GM12878 (cell line): ENCODE measurements at regions not wholly inside any gene's neighbourhood (a gene's known extent, or its start where the extent isn't known, plus 50 kb on each side); places are given as distances from the start of the nearest gene placed in this dataset.

Experiments
- ATAC-seq: fragments of 200-7000 bp; cut with Tn5 transposase; 3 replicates; pipeline ENCODE4 v1.9.1; 2020; ENCODE audit warnings: mild to moderate bottlenecking, moderate library complexity
- BruUV-seq: library from RNA; stranded (reverse); fragments of 400-500 nt; replicated peaks from 2 replicates; lab custom pipeline; 2021; lab: Mats Ljungman, UMichigan
- CTCF ChIA-PET: fragments of 300-600 bp; sonication (Branson Sonifier 250); formaldehyde crosslinking; extraction: SDS; loops from one replicate; lab custom pipeline; 2021; ENCODE audit warnings: inconsistent platforms; lab: Yijun Ruan, JAX
- POLR2A ChIA-PET: fragments of 350-600 bp; formaldehyde crosslinking; extraction: SDS; loops from one replicate; lab custom pipeline; 2021; ENCODE audit warnings: inconsistent platforms; lab: Charles Lee
- RAD21 ChIA-PET: fragments of 300-600 bp; sonication (Branson Sonifier 250); formaldehyde crosslinking; loops from one replicate; lab custom pipeline; 2023; ENCODE audit warnings: antibody characterized with exemption; ENCODE audit not compliant: unreplicated experiment; lab: Charles Lee
- SMC1A ChIA-PET: fragments of 300-600 bp; sonication (Branson Sonifier 250); formaldehyde crosslinking; loops from one replicate; lab custom pipeline; 2023; ENCODE audit not compliant: unreplicated experiment, uncharacterized antibody; lab: Charles Lee
- DNase-seq: peaks from one replicate; pipeline ENCODE4 v3.0.0-alpha.2; 2011; ENCODE audit warnings: low read depth, low spot score
- FAIRE-seq: peaks from 3 replicates; lab custom pipeline; 2011; peaks lifted over from hg19 to GRCh38; lab: Jason Lieb, UNC
- H2AFZ ChIP-seq: 2 replicates; pipeline ENCODE4 v1.6.0; 2011; ENCODE audit warnings: low read depth, low read length, control low read depth; ENCODE audit not compliant: control insufficient read depth
- H3K27ac ChIP-seq: 2 replicates; pipeline ENCODE4 v1.5.1; 2011; ENCODE audit warnings: control low read depth; ENCODE audit not compliant: control insufficient read depth, insufficient read depth
- H3K27me3 ChIP-seq, 2 experiments: replicated peaks in 1 of 2; 2 replicates each; pipeline versions ENCODE4 v1.6.0 to v1.6.1; 2011; ENCODE audit warnings: low read length in 1 of 2; ENCODE audit not compliant: control insufficient read depth in 2 of 2, insufficient read depth in 2 of 2
- H3K36me3 ChIP-seq, 2 experiments: 2 replicates each; pipeline ENCODE4 v1.5.1; 2011; ENCODE audit warnings: low read length in 1 of 2; ENCODE audit not compliant: control insufficient read depth in 2 of 2, insufficient read depth in 2 of 2
- H3K4me1 ChIP-seq: 2 replicates; pipeline ENCODE4 v1.6.1; 2011; ENCODE audit warnings: mild to moderate bottlenecking, low read length, moderate library complexity, mixed read lengths; ENCODE audit not compliant: control insufficient read depth, insufficient read depth
- H3K4me2 ChIP-seq: 2 replicates; pipeline ENCODE4 v1.6.0; 2011; ENCODE audit warnings: control low read depth; ENCODE audit not compliant: control insufficient read depth, insufficient read depth
- H3K4me3 ChIP-seq: fragments of 200-600 bp; sonication (generic); 2 replicates; pipeline ENCODE4 v1.5.1; 2016
- H3K79me2 ChIP-seq: 2 replicates; pipeline ENCODE4 v1.6.0; 2011; ENCODE audit warnings: low read length; ENCODE audit not compliant: control insufficient read depth, insufficient read depth
- H3K9ac ChIP-seq: 2 replicates; pipeline ENCODE4 v1.8.0; 2011; ENCODE audit warnings: low read length, control low read depth, mixed read lengths; ENCODE audit not compliant: control insufficient read depth, insufficient read depth
- H3K9me3 ChIP-seq: replicated peaks from 3 replicates; pipeline ENCODE4 v1.5.1; 2011; ENCODE audit warnings: mild to moderate bottlenecking, low read length; ENCODE audit not compliant: control insufficient read depth, insufficient read depth
- H4K20me1 ChIP-seq: 2 replicates; pipeline ENCODE4 v1.6.0; 2011; ENCODE audit not compliant: control insufficient read depth, insufficient read depth
- CBX5 ChIP-seq: sonication (generic); IDR thresholded peaks from 2 replicates; pipeline ENCODE4 v1.6.1; 2016; ENCODE audit warnings: low read depth, moderate library complexity, mild to moderate bottlenecking, inconsistent platforms
- CUX1 ChIP-seq: IDR thresholded peaks from 2 replicates; pipeline ENCODE4 v1.6.1; 2012; ENCODE audit warnings: improper control_type of control experiment, low read depth, low read length; ENCODE audit not compliant: insufficient replicate concordance
- ESRRA ChIP-seq: IDR thresholded peaks from 2 replicates; pipeline ENCODE4 v1.6.1; 2012; ENCODE audit warnings: mild to moderate bottlenecking, low read length, improper control_type of control experiment
- IKZF1 ChIP-seq: fragments of 450-650 bp; conservative IDR thresholded peaks from 2 replicates; pipeline ENCODE4 v1.6.1; 2017; ENCODE audit warnings: antibody characterized with exemption, mild to moderate bottlenecking
- POLR2AphosphoS2 ChIP-seq: IDR thresholded peaks from 2 replicates; pipeline ENCODE4 v1.6.1; 2011; ENCODE audit warnings: low read depth, mild to moderate bottlenecking, low read length, improper control_type of control experiment, moderate library complexity
- SIX5 ChIP-seq: IDR thresholded peaks from 2 replicates; pipeline ENCODE4 v1.6.1; 2011; ENCODE audit warnings: mild to moderate bottlenecking, low read depth, low read length, moderate library complexity; ENCODE audit not compliant: severe bottlenecking
- STAT3 ChIP-seq: IDR thresholded peaks from 2 replicates; pipeline ENCODE4 v1.6.1; 2011; ENCODE audit warnings: low read depth, low read length, improper control_type of control experiment
- SUZ12 ChIP-seq: fragments of 200-600 bp; sonication (generic); IDR thresholded peaks from one replicate; pipeline ENCODE4 v1.6.1; 2018; ENCODE audit warnings: antibody characterized with exemption, mild to moderate bottlenecking; ENCODE audit not compliant: unreplicated experiment
- WGBS: methylation state at CpG from one replicate; pipeline ENCODE4 v1.1.6; 2016; ENCODE audit warnings: low lambda C conversion rate; ENCODE audit not compliant: insufficient replicate concordance, insufficient coverage; ENCODE audit errors: missing lambda C conversion rate; 5-methylcytosine and 5-hydroxymethylcytosine counted together
- in situ Hi-C: fragments of 300-500 bp; cut with MboI; formaldehyde crosslinking; loops from 9 replicates; pipeline ENCODE4 v1.14.3; 2018; ENCODE audit warnings: mixed read lengths
- intact Hi-C: fragments of 100-400 bp; cut with micrococcal nuclease; formaldehyde crosslinking; loops from one replicate; pipeline ENCODE4 v1.14.2; 2022; ENCODE audit not compliant: unreplicated experiment
- TF ChIP-seq, protein P1 (sequence below): fragments of 450-650 bp; IDR thresholded peaks from 2 replicates; pipeline ENCODE4 v1.6.1; 2017; ENCODE audit warnings: mild to moderate bottlenecking
- TF ChIP-seq, protein P2 (sequence below): IDR thresholded peaks from 2 replicates; pipeline ENCODE4 v1.6.1; 2011; ENCODE audit warnings: borderline replicate concordance, low read depth, mild to moderate bottlenecking, moderate library complexity, low read length; ENCODE audit not compliant: insufficient read depth, poor library complexity, severe bottlenecking
- TF ChIP-seq, protein P3 (sequence below): IDR thresholded peaks from 2 replicates; pipeline ENCODE4 v1.6.1; 2012; ENCODE audit warnings: low read depth, low read length, improper control_type of control experiment

DNA sequence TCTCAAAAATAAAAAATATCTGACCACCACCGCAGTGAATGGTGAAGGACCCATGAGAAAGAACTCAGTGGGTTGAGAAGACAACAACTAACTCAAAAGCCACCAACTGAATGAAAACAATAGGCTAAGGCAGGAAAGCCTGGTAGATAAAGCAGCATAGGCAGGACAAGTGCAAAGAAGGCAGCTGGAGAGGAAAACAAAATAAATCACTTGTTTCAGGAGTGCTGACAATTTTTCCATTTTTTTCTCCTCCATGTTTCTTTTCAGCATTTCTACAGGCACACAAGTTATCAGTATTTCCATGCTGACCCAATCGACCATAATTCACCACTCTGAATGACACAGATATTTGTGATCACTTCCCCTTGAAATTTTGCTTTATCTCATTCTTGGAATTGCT, 597.8 kb downstream of the LIG4 start:
- Histone ChIP-seq H3K9ac (no peak overlapping the region), H3K79me2 (no peaks in the 10 kb centered on the region), H3K4me1 (no peaks in the 10 kb centered on the region), H3K4me3 (no peak overlapping the region), H3K9me3 (no peaks in the 10 kb centered on the region), H3K27me3 (no peaks in the 10 kb centered on the region), H3K4me2 (no peak overlapping the region), H4K20me1 (no peaks in the 10 kb centered on the region), H3K36me3 (no peaks in the 10 kb centered on the region), H3K27ac (no peak overlapping the region), H2AFZ (no peak overlapping the region)
- 0% methylated on average over 2 of the region's 2 CpGs for WGBS
- DNase-seq, result no peak
- intact Hi-C loops, result no loop called here
- POLR2A ChIA-PET, result no interaction called here
- ATAC-seq, result no peak
- RAD21 ChIA-PET, result no interaction called here
- in situ Hi-C loops, result no loop called here
- CTCF ChIA-PET, result no interaction called here
- FAIRE-seq, result no peak
- no TSS peak for BruUV-seq
- SMC1A ChIA-PET, result no interaction called here
- no peak for TF ChIP-seq SIX5
- TF ChIP-seq, protein P1, sequence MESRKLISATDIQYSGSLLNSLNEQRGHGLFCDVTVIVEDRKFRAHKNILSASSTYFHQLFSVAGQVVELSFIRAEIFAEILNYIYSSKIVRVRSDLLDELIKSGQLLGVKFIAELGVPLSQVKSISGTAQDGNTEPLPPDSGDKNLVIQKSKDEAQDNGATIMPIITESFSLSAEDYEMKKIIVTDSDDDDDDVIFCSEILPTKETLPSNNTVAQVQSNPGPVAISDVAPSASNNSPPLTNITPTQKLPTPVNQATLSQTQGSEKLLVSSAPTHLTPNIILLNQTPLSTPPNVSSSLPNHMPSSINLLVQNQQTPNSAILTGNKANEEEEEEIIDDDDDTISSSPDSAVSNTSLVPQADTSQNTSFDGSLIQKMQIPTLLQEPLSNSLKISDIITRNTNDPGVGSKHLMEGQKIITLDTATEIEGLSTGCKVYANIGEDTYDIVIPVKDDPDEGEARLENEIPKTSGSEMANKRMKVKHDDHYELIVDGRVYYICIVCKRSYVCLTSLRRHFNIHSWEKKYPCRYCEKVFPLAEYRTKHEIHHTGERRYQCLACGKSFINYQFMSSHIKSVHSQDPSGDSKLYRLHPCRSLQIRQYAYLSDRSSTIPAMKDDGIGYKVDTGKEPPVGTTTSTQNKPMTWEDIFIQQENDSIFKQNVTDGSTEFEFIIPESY, result no peak
- TF ChIP-seq IKZF1, result no peak
- TF ChIP-seq POLR2AphosphoS2, result no peak
- TF ChIP-seq CBX5, result no peak
- no peak for TF ChIP-seq CUX1
- TF ChIP-seq, protein P2, sequence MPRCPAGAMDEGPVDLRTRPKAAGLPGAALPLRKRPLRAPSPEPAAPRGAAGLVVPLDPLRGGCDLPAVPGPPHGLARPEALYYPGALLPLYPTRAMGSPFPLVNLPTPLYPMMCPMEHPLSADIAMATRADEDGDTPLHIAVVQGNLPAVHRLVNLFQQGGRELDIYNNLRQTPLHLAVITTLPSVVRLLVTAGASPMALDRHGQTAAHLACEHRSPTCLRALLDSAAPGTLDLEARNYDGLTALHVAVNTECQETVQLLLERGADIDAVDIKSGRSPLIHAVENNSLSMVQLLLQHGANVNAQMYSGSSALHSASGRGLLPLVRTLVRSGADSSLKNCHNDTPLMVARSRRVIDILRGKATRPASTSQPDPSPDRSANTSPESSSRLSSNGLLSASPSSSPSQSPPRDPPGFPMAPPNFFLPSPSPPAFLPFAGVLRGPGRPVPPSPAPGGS, result no peak
- no peak for TF ChIP-seq SUZ12
- TF ChIP-seq ESRRA, result no peak
- no peak for TF ChIP-seq STAT3
- TF ChIP-seq, protein P3, sequence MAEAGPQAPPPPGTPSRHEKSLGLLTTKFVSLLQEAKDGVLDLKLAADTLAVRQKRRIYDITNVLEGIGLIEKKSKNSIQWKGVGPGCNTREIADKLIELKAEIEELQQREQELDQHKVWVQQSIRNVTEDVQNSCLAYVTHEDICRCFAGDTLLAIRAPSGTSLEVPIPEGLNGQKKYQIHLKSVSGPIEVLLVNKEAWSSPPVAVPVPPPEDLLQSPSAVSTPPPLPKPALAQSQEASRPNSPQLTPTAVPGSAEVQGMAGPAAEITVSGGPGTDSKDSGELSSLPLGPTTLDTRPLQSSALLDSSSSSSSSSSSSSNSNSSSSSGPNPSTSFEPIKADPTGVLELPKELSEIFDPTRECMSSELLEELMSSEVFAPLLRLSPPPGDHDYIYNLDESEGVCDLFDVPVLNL, result no peak
